AG09309 (cell line): ENCODE measurements at regions not wholly inside any gene's neighbourhood (a gene's known extent, or its start where the extent isn't known, plus 50 kb on each side); places are given as distances from the start of the nearest gene placed in this dataset.

Source experiments
- DNase-seq: peaks from one replicate; pipeline ENCODE4 v3.0.0-alpha.2; 2010; ENCODE audit warnings: low read depth
- H3K4me3 ChIP-seq: 2 replicates; pipeline ENCODE4 v1.5.1; 2011; ENCODE audit warnings: mild to moderate bottlenecking, low read depth, low read length, moderate library complexity; ENCODE audit not compliant: control insufficient read depth
- CTCF ChIP-seq: IDR thresholded peaks from 2 replicates; pipeline ENCODE4 v1.5.1; 2011; ENCODE audit warnings: mild to moderate bottlenecking, low read depth, low read length, inconsistent platforms; ENCODE audit not compliant: insufficient read depth, control insufficient read depth; ENCODE audit errors: missing control alignments

DNA sequence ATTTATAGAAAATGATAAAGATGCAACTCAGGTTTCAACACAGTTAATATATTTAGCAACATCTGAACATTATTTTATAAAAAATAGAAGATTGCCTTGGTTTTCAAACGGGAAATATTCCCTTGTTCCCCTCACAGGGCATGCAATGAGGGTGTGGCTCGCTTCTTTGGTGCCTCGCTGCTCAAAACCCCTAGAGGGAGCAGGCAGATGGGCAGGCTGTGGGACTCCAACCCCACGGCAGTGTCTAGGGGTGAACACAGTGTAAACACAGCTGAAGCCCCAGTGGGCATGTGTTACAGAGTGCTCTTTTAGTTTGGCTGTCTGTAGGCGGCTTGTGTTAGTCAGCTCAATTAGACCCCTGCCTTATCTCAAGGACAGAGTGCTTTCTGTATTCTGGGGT is 560.8 kb upstream of the IMPG1 start:
- DNase-seq, result no peak
- no peak for TF ChIP-seq CTCF

GRCh38 chr6:76631622-76632021 is 559.2 kb upstream of the IMPG1 start:
- H3K4me3 ChIP-seq, result no peak overlapping the region
- TF ChIP-seq CTCF, result no peak
- DNase-seq, result no peak

More for the DNA sequence above, 560.8 kb upstream of the IMPG1 start:
- H3K4me3 ChIP-seq, result no peak overlapping the region

GRCh38 chr6:76615395-76615794 is 542.9 kb upstream of the IMPG1 start:
- no peak for TF ChIP-seq CTCF
- no peak overlapping the region for H3K4me3 ChIP-seq
- DNase-seq, result no peak

GRCh38 chr6:76612954-76613353 is 540.5 kb upstream of the IMPG1 start:
- DNase-seq, result no peak
- no peak overlapping the region for H3K4me3 ChIP-seq
- no peak for TF ChIP-seq CTCF

DNA sequence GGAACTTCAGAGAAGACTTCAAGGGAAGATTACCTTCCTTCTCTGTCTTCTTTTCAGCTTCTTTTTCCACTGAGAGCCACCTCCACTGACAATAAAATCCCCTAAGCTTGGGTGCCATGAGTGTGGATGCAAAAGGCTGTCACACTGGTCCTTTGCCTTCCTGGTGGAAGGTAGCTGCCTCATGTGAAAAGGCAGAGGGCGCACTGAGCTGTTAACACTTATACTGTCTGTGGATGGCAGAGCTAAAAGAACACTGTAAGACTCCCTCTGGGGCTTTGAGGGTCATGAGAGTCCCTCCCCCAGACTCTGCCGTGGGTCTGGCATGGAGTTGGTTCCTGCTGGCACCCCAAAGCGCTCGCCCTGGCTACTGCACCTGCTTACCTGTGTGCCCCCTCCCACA is 536.7 kb upstream of the IMPG1 start:
- no peak overlapping the region for H3K4me3 ChIP-seq
- DNase-seq, result no peak
- no peak for TF ChIP-seq CTCF

GRCh38 chr6:76594109-76594508 is 521.6 kb upstream of the IMPG1 start:
- TF ChIP-seq CTCF, result no peak
- H3K4me3 ChIP-seq, result no peak overlapping the region
- no peak for DNase-seq

- no peak for DNase-seq
- no peak overlapping the region for H3K4me3 ChIP-seq
- TF ChIP-seq CTCF, result no peak
These were observed 521.2 kb upstream of the IMPG1 start for GRCh38 chr6:76593668-76594067.
